Upper lobe of left lung (tissue), 6 donors: ENCODE measurements at regions not wholly inside any gene's neighbourhood (a gene's known extent, or its start where the extent isn't known, plus 50 kb on each side); places are given as distances from the start of the nearest gene placed in this dataset.
A peak's percentile ranks its signal among the peaks of the same experiment; 100 is the strongest.

Experiments used
- ATAC-seq, 2 donors: fragments of 200-7000 bp; cut with Tn5 transposase; one replicate each; pipeline ENCODE4 v1.9.1; 2022; ENCODE audit warnings: mild to moderate bottlenecking in 2 of 2, moderate library complexity in 2 of 2; ENCODE audit not compliant: low FRiP score in 2 of 2
- DNase-seq, 2 donors: peaks; one replicate each; pipeline ENCODE4 v3.0.0-alpha.2; 2019 to 2020
- H3K27ac ChIP-seq, 4 donors: fragments of 200-600 bp; sonication (generic); one replicate each; pipeline ENCODE4 v1.5.1; 2016 to 2019
- H3K27me3 ChIP-seq, 4 donors: fragments of 200-600 bp; sonication (generic); one replicate each; pipeline ENCODE4 v1.5.1; 2017 to 2019
- H3K36me3 ChIP-seq, 4 donors: fragments of 200-600 bp; sonication (generic); one replicate each; pipeline ENCODE4 v1.5.1; 2016 to 2019
- H3K4me1 ChIP-seq, 4 donors: fragments of 200-600 bp; sonication (generic); one replicate each; pipeline ENCODE4 v1.5.1; 2018 to 2019
- H3K4me3 ChIP-seq, 4 donors: fragments of 200-600 bp; sonication (generic); one replicate each; pipeline ENCODE4 v1.5.1; 2017 to 2019; ENCODE audit warnings: mild to moderate bottlenecking in 2 of 4, moderate library complexity in 1 of 4
- H3K9me3 ChIP-seq, 4 donors: fragments of 200-600 bp; sonication (generic); one replicate each; pipeline ENCODE4 v1.5.1; 2018 to 2019
- CTCF ChIP-seq, 6 experiments: fragments of 450-650 bp in 4 of 6; fragments of 200-600 bp in 2 of 6; sonication (generic) in 2 of 6; IDR thresholded peaks; one replicate each; pipeline ENCODE4 v1.5.1; 2016 to 2019; ENCODE audit warnings: antibody characterized with exemption in 6 of 6
- EP300 ChIP-seq, 4 donors: sonication (generic); formaldehyde crosslinking; IDR thresholded peaks; one replicate each; pipeline ENCODE4 v1.5.1; 2017; ENCODE audit warnings: antibody characterized with exemption in 4 of 4, control low read depth in 2 of 4
- POLR2A ChIP-seq, 4 donors: fragments of 450-650 bp; IDR thresholded peaks; one replicate each; pipeline ENCODE4 v1.5.1; 2016 to 2017; ENCODE audit warnings: antibody characterized with exemption in 4 of 4, mild to moderate bottlenecking in 2 of 4
- POLR2AphosphoS5 ChIP-seq, 2 donors: sonication (generic); formaldehyde crosslinking; IDR thresholded peaks; one replicate each; pipeline ENCODE4 v1.5.1; 2017; ENCODE audit warnings: antibody characterized with exemption in 2 of 2
- WGBS, 2 donors: methylation state at CpG; one replicate each; pipeline ENCODE4 v1.1.5; 2017 to 2018; 5-methylcytosine and 5-hydroxymethylcytosine counted together
- donor health status: DM: no; HTN: no; CAD: no; lungs with moderate emphysema.
- donor health status: DM: no; HTN: yes; CAD: no; lungs with severe emphysema.

- DNase-seq = peak in 1 of 2 donors; percentile 26
- no peak for ATAC-seq
- H3K27me3 ChIP-seq = no peaks in the 10 kb centered on the region
- H3K4me3 ChIP-seq = no peak overlapping the region
- peaks cover 6 to 13% (median 10%) of the 10 kb centered on the region in 4 donors for H3K4me1 ChIP-seq
- no peak overlapping the region for H3K27ac ChIP-seq
- H3K9me3 ChIP-seq = no peaks in the 10 kb centered on the region
- 26 to 45% methylated on average over 2 of the region's 2 CpGs for WGBS, 2 donors
- TF ChIP-seq POLR2AphosphoS5 (IDR thresholded peaks at IDR 0.05) (no peak), EP300 (IDR thresholded peaks at IDR 0.05) (peak in 1 of 4 donors; percentile 87)
- H3K36me3 ChIP-seq = no peaks in the 10 kb centered on the region
Measured at GRCh38 chr7:46610746-46611145, 689.7 kb upstream of the IGFBP3 start.

GRCh38 chr7:46607176-46607575 is 686.1 kb upstream of the IGFBP3 start:
- no peaks in the 10 kb centered on the region for H3K36me3 ChIP-seq
- TF ChIP-seq POLR2A (IDR thresholded peaks at IDR 0.05) (no peak), POLR2AphosphoS5 (IDR thresholded peaks at IDR 0.05) (no peak), CTCF (IDR thresholded peaks at IDR 0.05) (no peak), EP300 (IDR thresholded peaks at IDR 0.05) (no peak)
- H3K27ac ChIP-seq = no peak overlapping the region
- H3K4me3 ChIP-seq = no peak overlapping the region
- DNase-seq (no peak), ATAC-seq (no peak)
- WGBS, 2 donors = 81 to 85% methylated on average over 4 of the region's 4 CpGs
- H3K9me3 ChIP-seq = no peaks in the 10 kb centered on the region
- no peaks in the 10 kb centered on the region for H3K27me3 ChIP-seq
- H3K4me1 ChIP-seq = peaks cover 27 to 42% (median 31%) of the 10 kb centered on the region in 4 donors

DNA sequence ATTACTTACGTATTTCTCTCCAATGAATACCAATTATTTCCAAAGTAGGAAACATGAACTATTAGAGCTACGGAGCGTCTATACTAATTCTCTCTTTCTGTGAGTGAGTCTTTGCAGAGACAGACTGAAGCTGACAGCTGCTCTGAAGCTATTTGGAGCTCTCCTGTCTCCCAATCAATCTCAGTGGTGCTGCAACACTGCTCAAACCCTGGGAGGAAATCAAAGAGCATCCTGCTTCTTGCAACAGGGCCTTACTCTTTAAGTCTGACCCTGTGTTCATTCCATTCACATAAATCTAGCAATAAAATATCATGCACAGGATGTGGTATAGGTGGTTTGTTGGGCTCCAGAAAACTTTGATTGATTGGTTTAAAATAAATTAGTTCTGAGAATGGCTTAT is 685.7 kb upstream of the IGFBP3 start:
- DNase-seq = no peak
- 82 to 88% methylated on average over 3 of the region's 3 CpGs for WGBS, 2 donors
- ATAC-seq = no peak
- Histone ChIP-seq H3K27me3 (no peaks in the 10 kb centered on the region), H3K27ac (no peak overlapping the region), H3K4me1 (peaks cover 28 to 46% (median 32%) of the 10 kb centered on the region in 4 donors), H3K4me3 (no peak overlapping the region), H3K9me3 (no peaks in the 10 kb centered on the region), H3K36me3 (no peaks in the 10 kb centered on the region)
- TF ChIP-seq POLR2AphosphoS5 (IDR thresholded peaks at IDR 0.05) (no peak), CTCF (IDR thresholded peaks at IDR 0.05) (no peak), POLR2A (IDR thresholded peaks at IDR 0.05) (no peak), EP300 (IDR thresholded peaks at IDR 0.05) (no peak)

GRCh38 chr7:46604241-46604661 is 683.2 kb upstream of the IGFBP3 start:
- no peaks in the 10 kb centered on the region for H3K36me3 ChIP-seq
- ATAC-seq (no peak), DNase-seq (no peak)
- no peak overlapping the region for H3K4me3 ChIP-seq
- H3K27me3 ChIP-seq = no peaks in the 10 kb centered on the region
- peak overlapping the region; percentile 4 to 80 (median 47) for H3K27ac ChIP-seq
- H3K9me3 ChIP-seq = no peaks in the 10 kb centered on the region
- peaks cover 17 to 36% (median 26%) of the 10 kb centered on the region in 4 donors for H3K4me1 ChIP-seq
- WGBS, 2 donors = 23 to 32% methylated on average over 3 of the region's 3 CpGs
- TF ChIP-seq POLR2AphosphoS5 (IDR thresholded peaks at IDR 0.05) = no peak

DNA sequence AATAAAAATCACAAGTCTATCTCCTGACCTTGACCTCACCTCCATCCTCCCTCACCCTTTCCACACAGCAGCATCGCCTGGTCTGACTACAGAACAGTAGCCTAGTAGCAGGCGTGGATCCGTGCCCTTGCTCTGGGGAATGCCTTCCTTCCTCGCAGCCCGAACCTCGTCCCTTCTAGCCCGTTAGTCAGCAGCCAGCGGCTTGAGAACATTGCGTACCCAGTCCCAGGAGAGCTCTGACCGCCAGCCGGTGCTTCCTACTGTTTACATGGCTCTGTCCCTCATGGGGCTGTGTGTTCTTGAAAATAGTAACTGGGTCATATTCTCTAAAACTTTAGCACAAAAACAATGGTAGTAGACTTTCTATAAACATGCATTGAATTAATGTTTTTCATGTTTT is 682.7 kb upstream of the IGFBP3 start:
- Histone ChIP-seq H3K36me3 (no peaks in the 10 kb centered on the region), H3K9me3 (no peaks in the 10 kb centered on the region), H3K4me1 (peaks cover 17 to 36% (median 26%) of the 10 kb centered on the region in 4 donors), H3K27me3 (no peaks in the 10 kb centered on the region), H3K4me3 (no peak overlapping the region), H3K27ac (peak overlapping the region; percentile 70 to 80 (median 72))
- ATAC-seq (peak; percentile 74 to 88), DNase-seq (peak in 1 of 2 donors; percentile 84)
- peak in 3 of 4 donors; percentile 52 to 96 (median 89) for TF ChIP-seq EP300 (IDR thresholded peaks at IDR 0.05)
- no peak for TF ChIP-seq CTCF (IDR thresholded peaks at IDR 0.05)
- peak; percentile 87 to 92 for TF ChIP-seq POLR2AphosphoS5 (IDR thresholded peaks at IDR 0.05)
- no peak for TF ChIP-seq POLR2A (IDR thresholded peaks at IDR 0.05)
- 12 to 27% methylated on average over 11 of the region's 11 CpGs for WGBS, 2 donors

- H3K27me3 ChIP-seq = no peaks in the 10 kb centered on the region
- WGBS, 2 donors = 67 to 78% methylated on average over 4 to 7 of the region's 7 CpGs
- no peaks in the 10 kb centered on the region for H3K36me3 ChIP-seq
- ATAC-seq (peak; percentile 19 to 44), DNase-seq (peak in 1 of 2 donors; percentile 24)
- peaks cover 17 to 36% (median 26%) of the 10 kb centered on the region in 4 donors for H3K4me1 ChIP-seq
- peak overlapping the region; percentile 70 to 80 (median 72) for H3K27ac ChIP-seq
- H3K4me3 ChIP-seq = no peak overlapping the region
- TF ChIP-seq EP300 (IDR thresholded peaks at IDR 0.05) (no peak), POLR2AphosphoS5 (IDR thresholded peaks at IDR 0.05) (no peak), CTCF (IDR thresholded peaks at IDR 0.05) (no peak), POLR2A (IDR thresholded peaks at IDR 0.05) (no peak)
- no peaks in the 10 kb centered on the region for H3K9me3 ChIP-seq
Measured at GRCh38 chr7:46603296-46603752, 682.3 kb upstream of the IGFBP3 start.
